ENCODE measurements at regions not wholly inside any gene's neighbourhood (a gene's known extent, or its start where the extent isn't known, plus 50 kb on each side); places are given as distances from the start of the nearest gene placed in this dataset.

- no peak for DNase-seq (ENCODE audit: low spot score)
Measured at GRCh38 chr3:68306571-68306970, 625.8 kb downstream of the TAFA4 start.

DNA sequence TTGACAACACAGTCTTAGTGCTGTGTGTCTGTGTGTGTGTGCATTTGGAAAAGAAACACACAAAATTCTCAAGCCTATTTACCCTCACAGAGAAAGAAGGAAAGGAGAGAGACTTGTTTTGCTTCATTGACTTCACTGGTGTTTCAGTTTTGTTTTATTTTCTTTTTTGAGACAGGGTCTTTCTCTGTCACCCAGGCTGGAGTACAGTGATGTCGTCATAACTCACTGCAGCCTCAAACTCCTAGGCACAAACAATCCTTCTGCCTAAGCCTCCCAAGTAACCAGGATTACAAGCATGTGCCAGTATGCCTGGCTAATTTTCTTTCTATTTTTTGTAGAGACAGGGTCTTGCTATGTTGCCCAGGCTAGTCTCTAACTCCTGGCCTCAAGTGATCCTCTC is 636.9 kb downstream of the TAFA4 start:
- no peak for DNase-seq (ENCODE audit: low spot score)

- DNase-seq (ENCODE audit: low spot score): no peak
Measured at GRCh38 chr3:68290333-68290732, 635.9 kb upstream of the SUCLG2 start.

- no peak for DNase-seq (ENCODE audit: low spot score)
Measured at GRCh38 chr3:68288085-68288484, 633.7 kb upstream of the SUCLG2 start.

DNA sequence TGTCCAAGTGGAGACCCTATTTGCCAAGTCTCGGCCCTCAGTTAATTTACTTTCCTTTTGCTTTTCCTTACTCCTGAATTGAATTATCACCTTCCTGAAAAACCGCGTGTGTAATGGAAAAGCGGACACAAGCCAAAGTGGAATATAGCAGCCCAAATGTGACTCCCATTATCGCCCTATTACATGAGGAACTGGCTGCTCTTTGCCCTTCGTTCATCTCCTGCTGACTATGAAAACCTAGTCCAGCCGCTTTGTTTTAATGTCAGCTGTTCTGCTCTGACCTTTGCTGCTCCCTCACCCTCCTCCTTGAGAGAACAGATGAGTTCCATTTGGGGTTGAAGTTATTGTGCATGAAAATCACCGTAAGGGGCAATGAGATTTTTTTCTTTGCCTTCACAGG is 632.7 kb upstream of the SUCLG2 start:
- no peak for DNase-seq (ENCODE audit: low spot score)

- DNase-seq (ENCODE audit: low spot score): no peak
Measured at GRCh38 chr3:68274286-68274685, 619.9 kb upstream of the SUCLG2 start.

- no peak for DNase-seq (ENCODE audit: low spot score)
Measured at GRCh38 chr3:68271145-68271544, 616.7 kb upstream of the SUCLG2 start.

GRCh38 chr3:68256635-68257223 is 602.3 kb upstream of the SUCLG2 start:
- no peak for DNase-seq (ENCODE audit: low spot score)

DNA sequence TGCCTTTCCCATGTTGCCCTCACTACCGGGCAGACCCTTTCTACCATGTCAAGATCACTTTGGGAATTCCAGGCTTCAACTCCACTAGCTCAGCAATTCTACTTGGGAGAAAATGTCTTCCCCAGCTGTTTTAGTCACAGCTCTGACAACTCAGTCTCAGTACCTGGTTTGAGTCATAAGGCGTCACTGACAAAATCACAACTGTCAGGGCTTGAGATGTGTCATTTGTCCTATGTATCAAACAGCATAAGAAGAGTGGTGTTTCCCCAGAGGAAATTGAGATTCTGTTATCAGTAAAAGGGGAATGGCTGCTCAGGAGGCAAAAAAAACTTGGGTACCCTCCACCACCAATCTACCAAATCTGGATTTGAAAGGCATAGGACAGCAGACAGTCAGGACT is 594.9 kb upstream of the SUCLG2 start:
- no peak for DNase-seq (ENCODE audit: low spot score)

GRCh38 chr3:68242606-68243005 is 588.2 kb upstream of the SUCLG2 start:
- no peak for DNase-seq (ENCODE audit: low spot score)

- no peak for DNase-seq (ENCODE audit: low spot score)
Measured at GRCh38 chr3:68239542-68239941, 585.1 kb upstream of the SUCLG2 start.

GRCh38 chr3:68234076-68234780 is 579.8 kb upstream of the SUCLG2 start:
- DNase-seq (ENCODE audit: low spot score): no peak

- no peak for DNase-seq (ENCODE audit: low spot score)
Measured at GRCh38 chr3:68228856-68229255, 574.4 kb upstream of the SUCLG2 start.

GRCh38 chr3:68220832-68221231 is 566.4 kb upstream of the SUCLG2 start:
- DNase-seq (ENCODE audit: low spot score): no peak

- no peak for DNase-seq (ENCODE audit: low spot score)
Measured at GRCh38 chr3:68211637-68212036, 557.2 kb upstream of the SUCLG2 start.

GRCh38 chr3:68210635-68211034 is 556.2 kb upstream of the SUCLG2 start:
- DNase-seq (ENCODE audit: low spot score): no peak

GRCh38 chr3:68207327-68207726 is 552.9 kb upstream of the SUCLG2 start:
- no peak for DNase-seq (ENCODE audit: low spot score)

GRCh38 chr3:68206524-68207117 is 552.2 kb upstream of the SUCLG2 start:
- DNase-seq (ENCODE audit: low spot score): no peak

- DNase-seq (ENCODE audit: low spot score): no peak
Measured at GRCh38 chr3:68186733-68187132, 532.3 kb upstream of the SUCLG2 start.

- no peak for DNase-seq (ENCODE audit: low spot score)
Measured at GRCh38 chr3:68176600-68176999, 522.2 kb upstream of the SUCLG2 start.

GRCh38 chr3:68173012-68173634 is 518.7 kb upstream of the SUCLG2 start:
- DNase-seq (ENCODE audit: low spot score): no peak

- DNase-seq (ENCODE audit: low spot score): no peak
Measured at GRCh38 chr3:68172039-68172438, 517.6 kb upstream of the SUCLG2 start.

DNA sequence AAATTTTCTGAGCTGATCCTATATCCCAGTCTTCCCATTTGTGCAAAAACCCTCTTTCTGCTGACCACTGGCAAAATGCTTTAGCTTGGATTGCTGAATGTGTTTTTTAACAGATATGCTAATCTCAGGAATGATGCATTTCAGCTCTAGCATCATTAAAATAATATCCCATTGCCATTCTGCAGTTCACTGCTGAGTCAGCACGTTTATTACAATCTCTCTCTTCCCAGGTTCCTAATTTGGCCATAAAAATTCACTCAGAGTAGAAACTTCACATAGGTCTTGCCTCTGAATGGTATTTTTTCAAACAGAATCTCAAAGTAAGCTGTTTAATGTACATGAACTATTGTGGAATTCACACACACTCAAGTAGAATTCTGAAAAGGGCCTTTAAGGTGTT is 509.6 kb upstream of the SUCLG2 start:
- DNase-seq (ENCODE audit: low spot score): no peak

Measured in left forelimb (tissue), 1 donor.